Peyer's patch (tissue), 4 donors: ENCODE measurements at regions not wholly inside any gene's neighbourhood (a gene's known extent, or its start where the extent isn't known, plus 50 kb on each side); places are given as distances from the start of the nearest gene placed in this dataset.

Experiments used
- CTCF ChIP-seq, 6 experiments: fragments of 450-650 bp in 4 of 6; fragments of 200-600 bp in 2 of 6; sonication (generic) in 1 of 6; IDR thresholded peaks; one replicate each; pipeline ENCODE4 v1.5.1; 2017 to 2019; ENCODE audit warnings: antibody characterized with exemption in 6 of 6, mild to moderate bottlenecking in 3 of 6, moderate library complexity in 1 of 6
- POLR2A ChIP-seq, 2 donors: fragments of 450-650 bp; IDR thresholded peaks; one replicate each; pipeline ENCODE4 v1.5.1; 2017; ENCODE audit warnings: antibody characterized with exemption in 2 of 2, mild to moderate bottlenecking in 2 of 2, moderate library complexity in 2 of 2

- TF ChIP-seq CTCF (IDR thresholded peaks at IDR 0.05): no peak
- no peak for TF ChIP-seq POLR2A (IDR thresholded peaks at IDR 0.05)
These were observed 345.7 kb downstream of the FBXO8 start for GRCh38 chr4:173937631-173938270.
